ENCODE measurements at regions not wholly inside any gene's neighbourhood (a gene's known extent, or its start where the extent isn't known, plus 50 kb on each side); places are given as distances from the start of the nearest gene placed in this dataset.
"Not testable (repeated sequence)": the region's sequence is repeated elsewhere in the genome, so short reads cannot be mapped to it uniquely, and the experiment has no call there.

DNA sequence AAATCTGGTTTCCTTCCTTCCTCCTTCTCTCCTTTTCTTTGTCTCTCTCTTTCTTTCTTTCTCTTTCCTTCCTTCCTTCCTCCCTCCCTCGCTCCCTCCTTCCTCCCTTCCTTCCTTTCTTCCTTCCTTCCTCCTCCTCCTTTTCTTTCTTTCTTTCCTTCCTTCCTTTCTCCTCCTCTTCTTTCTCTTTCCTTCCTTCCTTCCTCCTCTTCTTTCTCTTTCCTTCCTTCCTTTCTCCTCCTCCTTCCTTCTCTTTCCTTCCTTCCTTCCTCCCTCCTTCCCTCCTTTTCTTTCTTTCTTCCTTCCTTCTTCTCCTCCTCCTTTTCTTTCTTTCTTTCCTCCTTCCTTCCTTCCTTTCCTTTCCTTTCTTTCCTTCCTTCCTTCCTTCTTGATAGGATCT, 61.2 kb downstream of the VIP start:
- DNase-seq (ENCODE audit: low read depth) = no peak

GRCh38 chr6:152815230-152815872, 64.8 kb downstream of the VIP start:
- DNase-seq (ENCODE audit: low read depth) = no peak

- no peak for DNase-seq (ENCODE audit: low read depth)
These were observed 65.5 kb downstream of the VIP start for GRCh38 chr6:152816055-152816454.

DNA sequence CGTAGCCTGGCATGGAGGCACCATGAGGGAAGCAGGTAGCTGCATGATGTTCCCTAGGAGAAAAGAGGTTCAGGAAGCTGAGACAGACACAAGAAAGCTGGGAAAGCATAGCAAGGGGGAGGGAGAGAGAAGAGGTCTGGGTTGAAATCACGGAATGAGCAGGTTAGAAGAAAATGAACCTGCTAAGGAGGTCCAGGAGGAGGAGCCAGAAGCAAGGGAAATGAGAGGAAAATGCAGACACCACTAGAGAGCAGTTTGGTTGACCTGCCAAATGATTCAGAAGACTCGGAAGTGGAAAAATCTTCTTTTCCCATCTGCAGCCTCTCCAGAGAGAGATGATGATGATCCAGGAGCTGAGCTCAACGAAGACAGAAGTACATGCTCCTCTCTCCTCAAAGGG, 70.9 kb downstream of the VIP start:
- DNase-seq (ENCODE audit: low read depth) = peak; percentile 3

DNA sequence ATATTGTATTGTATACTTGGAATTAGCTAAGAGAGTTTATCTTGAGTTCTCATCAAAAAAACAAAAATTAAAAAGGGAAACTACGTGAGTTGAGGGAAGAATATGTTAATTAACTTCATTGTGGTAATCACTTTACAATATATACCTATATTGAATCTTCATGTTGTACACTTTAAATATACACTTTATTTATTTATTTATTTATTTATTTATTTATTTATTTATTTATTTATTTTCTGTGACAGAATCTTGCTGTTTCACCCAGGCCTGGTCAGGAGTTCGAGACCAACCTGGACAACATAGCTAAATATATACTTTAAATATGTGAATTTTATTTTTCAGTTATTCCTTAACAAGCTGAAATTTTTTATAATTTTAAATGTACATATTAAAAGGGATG, 74.1 kb downstream of the VIP start:
- DNase-seq (ENCODE audit: low read depth) = no peak

- DNase-seq (ENCODE audit: low read depth) = no peak
These were observed 77.8 kb downstream of the VIP start for GRCh38 chr6:152828431-152828830.

DNA sequence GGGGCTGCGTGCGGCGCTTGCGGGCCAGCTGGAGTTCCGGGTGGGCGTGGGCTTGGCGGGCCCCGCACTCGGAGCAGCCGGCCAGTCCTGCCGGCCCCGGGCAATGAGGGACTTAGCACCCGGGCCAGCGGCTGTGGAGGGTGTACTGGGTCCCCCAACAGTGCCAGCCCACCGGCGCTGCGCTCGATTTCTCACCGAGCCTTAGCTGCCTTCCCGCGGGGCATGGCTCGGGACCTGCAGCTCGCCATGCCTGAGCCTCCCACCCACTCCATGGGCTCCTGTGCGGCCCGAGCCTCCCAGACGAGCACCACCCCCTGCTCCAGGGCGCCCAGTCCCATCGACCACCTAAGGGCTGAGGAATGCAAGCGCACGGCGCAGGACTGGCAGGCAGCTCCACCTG, 83.8 kb downstream of the VIP start:
- not testable (repeated sequence) for DNase-seq (ENCODE audit: low read depth)

DNA sequence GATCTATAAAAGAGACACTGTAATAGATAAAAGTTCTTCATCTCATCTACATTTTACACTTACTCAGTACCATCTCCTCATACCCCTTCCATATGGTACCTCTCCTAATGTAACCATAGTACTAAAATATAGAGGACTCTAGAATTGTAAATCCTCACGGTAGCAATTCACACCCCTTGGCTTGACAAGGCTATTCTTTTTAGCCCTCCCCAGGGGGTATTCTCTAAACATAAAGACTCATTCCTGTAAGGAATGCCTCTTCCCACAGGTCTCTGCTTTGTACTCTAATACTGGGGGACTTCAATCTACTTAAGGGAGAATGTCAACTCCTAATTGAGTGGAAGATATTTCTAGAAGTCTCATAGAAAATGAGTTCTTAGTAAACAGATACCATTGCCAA, 85.9 kb downstream of the VIP start:
- DNase-seq (ENCODE audit: low read depth) = no peak

- DNase-seq (ENCODE audit: low read depth) = no peak
These were observed 94.8 kb downstream of the VIP start for GRCh38 chr6:152845421-152845820.

GRCh38 chr6:152846825-152847224, 96.2 kb downstream of the VIP start:
- peak; percentile 31 for DNase-seq (ENCODE audit: low read depth)

- no peak for DNase-seq (ENCODE audit: low read depth)
These were observed 98.3 kb downstream of the VIP start for GRCh38 chr6:152848919-152849318.

GRCh38 chr6:152854086-152854795, 103.6 kb downstream of the VIP start:
- no peak for DNase-seq (ENCODE audit: low read depth)

DNA sequence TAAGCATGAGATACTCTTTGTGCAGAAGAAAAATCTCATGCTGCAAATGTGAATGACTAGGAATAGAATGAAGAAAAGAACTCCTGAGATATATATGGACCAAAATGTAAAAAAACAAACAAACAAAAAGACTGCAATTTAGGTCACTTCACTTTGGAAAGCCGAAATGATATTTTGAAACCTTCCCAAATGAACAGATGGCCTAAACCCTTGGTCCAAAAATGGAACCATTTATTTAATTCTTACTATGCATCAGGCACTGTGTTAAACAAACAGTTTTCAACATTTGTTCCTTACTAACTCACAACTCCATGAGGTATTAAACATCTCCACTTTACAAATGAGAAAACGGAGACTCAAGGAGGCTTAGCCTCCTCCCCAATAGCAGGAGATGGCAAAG, 107.5 kb downstream of the VIP start:
- DNase-seq (ENCODE audit: low read depth) = no peak

DNA sequence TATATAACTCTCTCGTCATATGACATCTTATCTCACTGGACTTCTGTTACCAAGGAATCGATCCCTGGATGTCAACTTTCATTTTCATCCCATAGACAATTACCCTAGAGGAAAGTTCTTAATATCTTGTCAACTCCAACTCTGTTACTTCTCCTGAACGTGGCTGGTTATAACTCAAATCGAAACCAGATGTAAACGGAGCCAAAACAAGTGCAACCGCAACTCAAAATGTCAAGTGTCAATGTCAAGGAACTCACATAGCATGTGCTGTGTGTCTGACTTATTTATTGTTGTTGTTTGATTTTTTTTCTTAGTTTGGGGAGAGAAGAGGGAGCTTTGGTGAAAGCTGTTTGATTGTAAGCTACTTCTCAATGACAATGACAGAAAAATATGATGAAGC, 108.6 kb downstream of the VIP start:
- no peak for DNase-seq (ENCODE audit: low read depth)

DNA sequence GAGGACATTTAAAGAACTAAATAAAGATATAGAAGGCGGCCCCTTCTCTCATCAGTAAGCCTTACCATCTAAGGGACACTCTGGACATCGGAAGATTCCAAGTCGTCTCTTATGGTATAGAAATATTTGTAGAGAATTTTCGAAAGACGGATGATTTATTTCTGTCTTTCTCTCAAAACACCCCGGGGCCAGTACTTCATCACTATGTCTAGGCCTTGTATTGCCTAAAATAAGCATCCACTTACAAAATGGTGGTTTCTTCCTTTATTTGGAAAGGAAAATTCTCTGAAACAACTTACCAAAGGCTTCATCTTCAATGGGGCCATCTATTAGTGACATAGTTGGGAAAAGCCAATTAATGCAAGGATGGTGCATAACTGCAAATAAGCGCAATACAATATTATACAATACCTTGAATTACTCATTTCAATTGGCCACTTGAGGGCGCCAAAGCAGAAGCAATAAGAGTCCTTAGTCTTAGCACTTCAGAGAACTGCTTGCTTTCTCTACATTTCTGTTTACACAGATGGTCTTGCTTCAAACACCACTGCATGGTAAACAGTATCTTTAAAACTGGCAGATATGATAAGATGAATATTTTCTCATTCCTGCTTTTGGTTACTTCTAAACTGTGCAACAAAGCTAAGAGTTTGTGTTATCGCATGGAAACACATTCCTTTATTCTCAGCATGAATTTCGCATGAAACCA, 113.2 kb downstream of the VIP start:
- peak; percentile 78 for DNase-seq (ENCODE audit: low read depth)

- no peak for DNase-seq (ENCODE audit: low read depth)
These were observed 108.6 kb downstream of the FBXO5 start for GRCh38 chr6:152874267-152874666.

- no peak for DNase-seq (ENCODE audit: low read depth)
These were observed 107.8 kb downstream of the FBXO5 start for GRCh38 chr6:152874846-152875568.

DNA sequence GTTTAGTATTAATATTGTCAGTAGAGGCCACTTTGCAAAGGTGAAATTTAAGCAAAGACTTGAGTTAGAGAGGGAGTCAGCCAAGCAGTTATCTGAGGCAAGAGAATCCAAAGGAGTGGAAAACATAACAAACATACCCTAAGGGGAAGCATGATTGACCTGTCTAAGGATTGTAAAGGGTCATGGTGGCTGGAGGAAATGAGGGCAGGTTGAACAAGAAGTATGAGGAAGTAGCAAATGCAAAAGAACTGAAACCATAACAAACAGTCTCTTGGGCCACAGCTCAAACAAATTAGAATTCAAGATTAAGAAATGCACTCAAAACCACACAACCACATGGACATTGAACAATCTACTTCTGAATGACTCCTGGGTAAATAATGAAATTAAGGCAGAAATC, 103.2 kb downstream of the FBXO5 start:
- DNase-seq (ENCODE audit: low read depth) = no peak

GRCh38 chr6:152893187-152893586, 89.7 kb downstream of the FBXO5 start:
- no peak for DNase-seq (ENCODE audit: low read depth)

DNA sequence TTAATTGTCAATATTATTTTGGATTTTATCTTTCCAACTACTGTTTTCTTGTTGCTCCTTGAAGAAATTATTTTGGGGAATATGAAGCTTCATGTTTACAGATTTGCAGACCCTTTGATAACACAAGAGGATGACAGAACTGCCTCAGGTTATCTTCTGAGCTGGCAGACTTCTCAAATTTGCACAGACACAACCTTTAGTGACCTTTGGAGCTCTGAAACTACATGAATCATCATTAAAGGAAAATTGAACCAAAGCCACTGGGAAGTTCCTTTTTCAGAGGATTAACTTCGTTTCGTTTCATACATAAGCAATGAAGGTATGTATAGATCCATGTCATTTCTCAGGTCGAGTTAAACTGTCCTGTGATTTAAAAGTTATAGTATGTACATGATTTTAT, 85.9 kb downstream of the FBXO5 start:
- peak; percentile 2 for DNase-seq (ENCODE audit: low read depth)

DNA sequence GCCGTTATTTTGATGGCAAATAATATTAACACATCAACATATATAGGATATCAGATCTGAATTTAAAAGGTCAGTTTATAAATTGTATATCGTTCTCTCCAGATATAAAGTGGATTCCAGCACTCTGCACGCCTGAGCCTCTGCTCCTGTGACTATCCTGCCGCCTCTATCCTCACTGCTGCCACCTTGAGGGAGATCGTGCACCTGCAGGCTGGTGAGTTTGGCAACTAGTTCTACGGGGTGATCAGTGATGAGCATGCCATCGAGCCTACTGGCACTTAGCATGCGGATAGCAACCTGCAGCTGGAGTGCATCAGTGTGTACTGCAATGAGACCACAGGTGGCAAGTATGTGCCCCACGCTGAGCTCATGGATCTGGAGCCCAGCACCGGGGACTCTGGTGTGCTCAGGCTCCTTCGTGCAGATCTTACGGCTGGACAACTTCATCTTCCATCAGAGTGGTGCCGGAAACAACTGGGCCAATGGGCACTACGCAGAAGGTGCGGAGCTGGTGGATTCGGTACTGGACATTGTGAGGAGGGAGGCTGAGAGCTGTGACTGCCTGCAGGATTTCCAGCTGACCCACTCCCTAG, 84.9 kb downstream of the FBXO5 start:
- peak; percentile 55 for DNase-seq (ENCODE audit: low read depth)

DNA sequence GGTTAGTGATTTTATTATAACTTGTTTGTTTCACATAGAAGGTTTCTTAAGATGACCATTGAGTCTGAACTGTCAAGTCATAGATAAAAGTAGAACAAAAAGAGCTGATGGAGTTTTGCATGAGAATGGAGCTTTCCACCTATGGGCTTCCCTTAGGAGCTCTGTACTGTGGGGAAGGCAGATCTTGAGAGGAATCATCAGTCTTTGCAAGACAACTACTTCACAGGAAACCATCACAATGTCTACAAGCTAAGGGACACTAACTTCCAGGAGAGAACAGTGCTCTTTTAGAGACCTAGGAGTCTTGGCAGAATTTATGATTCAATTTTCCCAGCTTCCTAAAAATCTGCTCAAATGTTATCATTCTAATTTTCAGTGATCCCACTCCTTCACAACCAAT, 78.2 kb downstream of the FBXO5 start:
- DNase-seq (ENCODE audit: low read depth) = no peak

Data from M059J (cell line).